ENCODE measurements at regions not wholly inside any gene's neighbourhood (a gene's known extent, or its start where the extent isn't known, plus 50 kb on each side); places are given as distances from the start of the nearest gene placed in this dataset.
"Not testable (repeated sequence)": the region's sequence is repeated elsewhere in the genome, so short reads cannot be mapped to it uniquely, and the experiment has no call there.

GRCh38 chr1:118290571-118290970 lies 105.5 kb upstream of the SPAG17 start:
- no peak for DNase-seq

- no peak for DNase-seq
Observed at GRCh38 chr1:118290046-118290445, 105.0 kb upstream of the SPAG17 start.

- DNase-seq, result not testable (repeated sequence)
Observed at GRCh38 chr1:118280656-118281055, 95.6 kb upstream of the SPAG17 start.

- DNase-seq, result no peak
Observed at GRCh38 chr1:118275472-118276115, 90.6 kb upstream of the SPAG17 start.

GRCh38 chr1:118272884-118273283 lies 87.9 kb upstream of the SPAG17 start:
- no peak for DNase-seq

- no peak for DNase-seq
Observed at GRCh38 chr1:118271883-118272282, 86.9 kb upstream of the SPAG17 start.

- no peak for DNase-seq
Observed at GRCh38 chr1:118269598-118269997, 84.6 kb upstream of the SPAG17 start.

- DNase-seq, result no peak
Observed at GRCh38 chr1:118266436-118266835, 81.4 kb upstream of the SPAG17 start.

- no peak for DNase-seq
Observed at GRCh38 chr1:118264343-118264742, 79.3 kb upstream of the SPAG17 start.

- DNase-seq, result no peak
Observed at GRCh38 chr1:118262865-118263264, 77.8 kb upstream of the SPAG17 start.

- DNase-seq, result no peak
Observed at GRCh38 chr1:118258975-118259374, 73.9 kb upstream of the SPAG17 start.

- no peak for DNase-seq
Observed at GRCh38 chr1:118257946-118258345, 72.9 kb upstream of the SPAG17 start.

- no peak for DNase-seq
Observed at GRCh38 chr1:118254491-118255425, 69.7 kb upstream of the SPAG17 start.

- DNase-seq, result no peak
Observed at GRCh38 chr1:118254001-118254400, 69.0 kb upstream of the SPAG17 start.

GRCh38 chr1:118253053-118253915 lies 68.3 kb upstream of the SPAG17 start:
- DNase-seq, result no peak

GRCh38 chr1:118252624-118253023 lies 67.6 kb upstream of the SPAG17 start:
- no peak for DNase-seq

GRCh38 chr1:118250232-118250631 lies 65.2 kb upstream of the SPAG17 start:
- no peak for DNase-seq

GRCh38 chr1:118249641-118250040 lies 64.6 kb upstream of the SPAG17 start:
- no peak for DNase-seq

GRCh38 chr1:118247593-118247992 lies 62.6 kb upstream of the SPAG17 start:
- no peak for DNase-seq

GRCh38 chr1:118246646-118247045 lies 61.6 kb upstream of the SPAG17 start:
- no peak for DNase-seq

GRCh38 chr1:118244194-118244593 lies 59.2 kb upstream of the SPAG17 start:
- no peak for DNase-seq

GRCh38 chr1:118243269-118243668 lies 58.2 kb upstream of the SPAG17 start:
- no peak for DNase-seq
